Esophagus squamous epithelium (tissue), 5 donors: ENCODE measurements at regions not wholly inside any gene's neighbourhood (a gene's known extent, or its start where the extent isn't known, plus 50 kb on each side); places are given as distances from the start of the nearest gene placed in this dataset.

Experiments
- DNase-seq: peaks from one replicate; lab custom pipeline; 2025; lab: John Stamatoyannopoulos, UW
- H3K27ac ChIP-seq, 4 donors: fragments of 200-600 bp; sonication (generic); one replicate each; pipeline ENCODE4 v1.5.1; 2016 to 2019; ENCODE audit warnings: mild to moderate bottlenecking in 1 of 4
- H3K27me3 ChIP-seq, 4 donors: fragments of 200-600 bp; sonication (generic); 1 replicate in 3 of 4; 2 replicates in 1 of 4; pipeline versions ENCODE4 v1.5.1 to v1.6.0; 2017 to 2021; ENCODE audit warnings: antibody characterized with exemption in 1 of 4
- H3K36me3 ChIP-seq, 3 donors: fragments of 200-600 bp; sonication (generic); one replicate each; pipeline ENCODE4 v1.5.1; 2016 to 2019
- H3K4me1 ChIP-seq, 3 donors: fragments of 200-600 bp; sonication (generic); one replicate each; pipeline ENCODE4 v1.5.1; 2017 to 2019
- H3K4me3 ChIP-seq, 4 donors: fragments of 200-600 bp; sonication (generic); 1 replicate in 3 of 4; 2 replicates in 1 of 4; pipeline ENCODE4 v1.5.1; 2016 to 2019; ENCODE audit warnings: mild to moderate bottlenecking in 2 of 4, moderate library complexity in 1 of 4
- H3K9me3 ChIP-seq, 3 donors: fragments of 200-600 bp; sonication (generic); one replicate each; pipeline ENCODE4 v1.5.1; 2016 to 2019
- CTCF ChIP-seq, 6 experiments: fragments of 450-650 bp in 4 of 6; fragments of 200-600 bp in 2 of 6; sonication (generic) in 2 of 6; IDR thresholded peaks; one replicate each; pipeline ENCODE4 v1.5.1; 2016 to 2019; ENCODE audit warnings: antibody characterized with exemption in 6 of 6, mild to moderate bottlenecking in 4 of 6, moderate library complexity in 4 of 6
- POLR2A ChIP-seq, 4 donors: fragments of 450-650 bp; IDR thresholded peaks; one replicate each; pipeline ENCODE4 v1.6.1; 2017; ENCODE audit warnings: antibody characterized with exemption in 4 of 4, mild to moderate bottlenecking in 4 of 4, moderate library complexity in 3 of 4
- WGBS, 2 donors: methylation state at CpG; one replicate each; pipeline ENCODE4 v1.1.5; 2018; 5-methylcytosine and 5-hydroxymethylcytosine counted together
- intact Hi-C: fragments of 100-400 bp; cut with DNase I; formaldehyde crosslinking; loops from one replicate; pipeline ENCODE4 v1.15.0; 2022
- donor health status: DM: yes; HTN: yes; CAD: no.

- peaks cover 0 to 44% (median 0%) of the 10 kb centered on the region in 4 donors for H3K27me3 ChIP-seq
- no peak for DNase-seq
Measured at GRCh38 chr5:77844373-77844622, 68.2 kb upstream of the TBCA start.

GRCh38 chr5:77843570-77844372 lies 67.6 kb upstream of the TBCA start:
- intact Hi-C loops, result no loop called here
- Histone ChIP-seq H3K27me3 (peaks cover 0 to 44% (median 0%) of the 10 kb centered on the region in 4 donors), H3K27ac (peak overlapping the region in 1 of 4 donors; percentile 6), H3K9me3 (no peaks in the 10 kb centered on the region), H3K36me3 (no peaks in the 10 kb centered on the region), H3K4me1 (peaks cover 0 to 16% (median 3%) of the 10 kb centered on the region in 3 donors), H3K4me3 (peak overlapping the region; percentile 24 to 64 (median 40))
- DNase-seq, result no peak
- TF ChIP-seq POLR2A (IDR thresholded peaks at IDR 0.05) (no peak), CTCF (IDR thresholded peaks at IDR 0.05) (no peak)
- 35 to 50% methylated on average over 23 to 24 of the region's 24 CpGs for WGBS, 2 donors

More at GRCh38 chr5:77844373-77844622, 68.2 kb upstream of the TBCA start:
- no peak for TF ChIP-seq CTCF (IDR thresholded peaks at IDR 0.05)
- no peak for TF ChIP-seq POLR2A (IDR thresholded peaks at IDR 0.05)
- intact Hi-C loops, result no loop called here
- Histone ChIP-seq H3K4me3 (peak overlapping the region; percentile 24 to 64 (median 40)), H3K27ac (peak overlapping the region in 1 of 4 donors; percentile 6), H3K9me3 (no peaks in the 10 kb centered on the region), H3K36me3 (no peaks in the 10 kb centered on the region), H3K4me1 (peaks cover 0 to 16% (median 3%) of the 10 kb centered on the region in 3 donors)
- WGBS, 2 donors, result 7 to 11% methylated on average over 5 to 6 of the region's 10 CpGs

GRCh38 chr5:77842243-77842642 lies 66.1 kb upstream of the TBCA start:
- Histone ChIP-seq H3K9me3 (no peaks in the 10 kb centered on the region), H3K4me1 (peaks cover 0 to 16% (median 3%) of the 10 kb centered on the region in 3 donors), H3K4me3 (no peak overlapping the region), H3K36me3 (no peaks in the 10 kb centered on the region), H3K27me3 (peaks cover 0 to 40% (median 0%) of the 10 kb centered on the region in 4 donors), H3K27ac (no peak overlapping the region)
- 77 to 78% methylated on average over 2 of the region's 2 CpGs for WGBS, 2 donors
- intact Hi-C loops, result no loop called here
- no peak for DNase-seq
- TF ChIP-seq CTCF (IDR thresholded peaks at IDR 0.05) (no peak), POLR2A (IDR thresholded peaks at IDR 0.05) (no peak)

- WGBS, 2 donors, result 55 to 73% methylated on average over 2 of the region's 2 CpGs
- H3K9me3 ChIP-seq, result no peaks in the 10 kb centered on the region
- no peaks in the 10 kb centered on the region for H3K36me3 ChIP-seq
- intact Hi-C loops, result no loop called here
- no peak overlapping the region for H3K27ac ChIP-seq
- peaks cover 0 to 16% (median 3%) of the 10 kb centered on the region in 3 donors for H3K4me1 ChIP-seq
- TF ChIP-seq POLR2A (IDR thresholded peaks at IDR 0.05), result no peak
- TF ChIP-seq CTCF (IDR thresholded peaks at IDR 0.05), result no peak
- peaks cover 0 to 35% (median 0%) of the 10 kb centered on the region in 4 donors for H3K27me3 ChIP-seq
- H3K4me3 ChIP-seq, result no peak overlapping the region
- DNase-seq, result no peak
Measured at GRCh38 chr5:77841616-77842015, 65.5 kb upstream of the TBCA start.

GRCh38 chr5:77840930-77841329 lies 64.8 kb upstream of the TBCA start:
- H3K9me3 ChIP-seq, result no peaks in the 10 kb centered on the region
- peaks cover 0 to 16% (median 3%) of the 10 kb centered on the region in 3 donors for H3K4me1 ChIP-seq
- TF ChIP-seq CTCF (IDR thresholded peaks at IDR 0.05) (no peak), POLR2A (IDR thresholded peaks at IDR 0.05) (no peak)
- H3K27me3 ChIP-seq, result peaks cover 0 to 31% (median 0%) of the 10 kb centered on the region in 4 donors
- intact Hi-C loops, result no loop called here
- no peaks in the 10 kb centered on the region for H3K36me3 ChIP-seq
- no peak overlapping the region for H3K27ac ChIP-seq
- H3K4me3 ChIP-seq, result no peak overlapping the region
- DNase-seq, result no peak
- 86 to 94% methylated on average over 6 of the region's 6 CpGs for WGBS, 2 donors
